ENCODE measurements at regions not wholly inside any gene's neighbourhood (a gene's known extent, or its start where the extent isn't known, plus 50 kb on each side); places are given as distances from the start of the nearest gene placed in this dataset.

DNA sequence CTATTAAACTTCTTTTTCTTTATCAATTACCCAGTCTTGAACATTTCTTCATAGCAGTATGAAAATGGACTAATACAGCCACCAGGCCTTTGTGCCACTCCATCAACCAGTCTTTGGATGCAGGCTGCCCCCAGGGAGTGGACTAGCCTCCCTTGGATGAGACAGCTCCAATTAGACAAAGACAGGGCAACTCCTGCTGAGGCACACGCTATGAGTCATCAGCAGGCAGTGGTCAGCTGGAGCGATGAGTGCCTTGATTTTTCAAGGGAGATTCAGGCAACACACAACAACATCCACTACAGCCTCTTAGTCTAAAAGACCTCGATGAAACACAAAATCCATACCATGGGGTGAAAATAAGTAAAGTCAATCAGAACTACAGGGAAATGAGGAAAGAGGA, 160.1 kb downstream of the ARRDC4 start:
- Histone ChIP-seq H3K4me3 (ENCODE audit: low read length) (no peak overlapping the region), H3K27ac (ENCODE audit: low read length) (no peak overlapping the region), H3K36me3 (replicated peaks; ENCODE audit: low read depth, low read length) (no peaks in the 10 kb centered on the region), H3K9ac (ENCODE audit: low read length) (no peak overlapping the region), H3K9me3 (ENCODE audit: insufficient read depth, low read length) (no peaks in the 10 kb centered on the region), H3K27me3 (ENCODE audit: low read depth, low read length) (no peaks in the 10 kb centered on the region), H4K20me1 (ENCODE audit: insufficient read depth, low read length) (no peaks in the 10 kb centered on the region), H3K4me2 (ENCODE audit: low read length) (no peak overlapping the region), H3K79me2 (ENCODE audit: low read length) (no peaks in the 10 kb centered on the region), H2AFZ (ENCODE audit: low read depth, low read length) (no peak overlapping the region), H3K4me1 (ENCODE audit: low read length) (no peaks in the 10 kb centered on the region)
- TF ChIP-seq, protein P1, sequence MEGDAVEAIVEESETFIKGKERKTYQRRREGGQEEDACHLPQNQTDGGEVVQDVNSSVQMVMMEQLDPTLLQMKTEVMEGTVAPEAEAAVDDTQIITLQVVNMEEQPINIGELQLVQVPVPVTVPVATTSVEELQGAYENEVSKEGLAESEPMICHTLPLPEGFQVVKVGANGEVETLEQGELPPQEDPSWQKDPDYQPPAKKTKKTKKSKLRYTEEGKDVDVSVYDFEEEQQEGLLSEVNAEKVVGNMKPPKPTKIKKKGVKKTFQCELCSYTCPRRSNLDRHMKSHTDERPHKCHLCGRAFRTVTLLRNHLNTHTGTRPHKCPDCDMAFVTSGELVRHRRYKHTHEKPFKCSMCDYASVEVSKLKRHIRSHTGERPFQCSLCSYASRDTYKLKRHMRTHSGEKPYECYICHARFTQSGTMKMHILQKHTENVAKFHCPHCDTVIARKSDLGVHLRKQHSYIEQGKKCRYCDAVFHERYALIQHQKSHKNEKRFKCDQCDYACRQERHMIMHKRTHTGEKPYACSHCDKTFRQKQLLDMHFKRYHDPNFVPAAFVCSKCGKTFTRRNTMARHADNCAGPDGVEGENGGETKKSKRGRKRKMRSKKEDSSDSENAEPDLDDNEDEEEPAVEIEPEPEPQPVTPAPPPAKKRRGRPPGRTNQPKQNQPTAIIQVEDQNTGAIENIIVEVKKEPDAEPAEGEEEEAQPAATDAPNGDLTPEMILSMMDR (IDR thresholded peaks at IDR 0.05; ENCODE audit: low read depth, low read length): no peak
- no peak for TF ChIP-seq EZH2phosphoT487 (IDR thresholded peaks at IDR 0.05; ENCODE audit: low read depth)

DNA sequence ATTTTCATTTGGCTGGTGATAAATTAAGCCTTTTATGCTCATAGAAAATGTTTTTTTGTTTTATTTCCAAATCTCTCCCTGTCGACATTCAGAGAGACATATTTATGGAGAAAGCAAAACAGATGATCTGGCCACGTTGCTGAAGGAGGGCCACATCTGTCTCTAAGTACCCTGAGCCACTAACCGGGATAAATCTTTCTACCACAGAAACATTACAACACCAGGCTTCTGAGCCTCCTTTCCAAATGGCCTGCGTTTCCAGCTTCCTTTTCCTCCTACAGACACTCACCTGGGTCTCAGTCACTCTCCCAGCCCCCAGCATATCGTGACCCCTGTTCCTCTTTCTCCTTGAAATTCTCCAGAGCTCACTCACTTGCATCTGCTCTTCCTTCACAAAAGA, 161.0 kb downstream of the ARRDC4 start:
- Histone ChIP-seq H3K4me2 (ENCODE audit: low read length) (no peak overlapping the region), H3K27me3 (ENCODE audit: low read depth, low read length) (no peaks in the 10 kb centered on the region), H3K79me2 (ENCODE audit: low read length) (no peaks in the 10 kb centered on the region), H3K4me1 (ENCODE audit: low read length) (no peaks in the 10 kb centered on the region), H4K20me1 (ENCODE audit: insufficient read depth, low read length) (no peaks in the 10 kb centered on the region), H3K9me3 (ENCODE audit: insufficient read depth, low read length) (no peaks in the 10 kb centered on the region), H2AFZ (ENCODE audit: low read depth, low read length) (no peak overlapping the region), H3K36me3 (replicated peaks; ENCODE audit: low read depth, low read length) (no peaks in the 10 kb centered on the region), H3K27ac (ENCODE audit: low read length) (no peak overlapping the region), H3K9ac (ENCODE audit: low read length) (no peak overlapping the region), H3K4me3 (ENCODE audit: low read length) (no peak overlapping the region)
- TF ChIP-seq, protein P1 (IDR thresholded peaks at IDR 0.05; ENCODE audit: low read depth, low read length): no peak
- TF ChIP-seq EZH2phosphoT487 (IDR thresholded peaks at IDR 0.05; ENCODE audit: low read depth): no peak

DNA sequence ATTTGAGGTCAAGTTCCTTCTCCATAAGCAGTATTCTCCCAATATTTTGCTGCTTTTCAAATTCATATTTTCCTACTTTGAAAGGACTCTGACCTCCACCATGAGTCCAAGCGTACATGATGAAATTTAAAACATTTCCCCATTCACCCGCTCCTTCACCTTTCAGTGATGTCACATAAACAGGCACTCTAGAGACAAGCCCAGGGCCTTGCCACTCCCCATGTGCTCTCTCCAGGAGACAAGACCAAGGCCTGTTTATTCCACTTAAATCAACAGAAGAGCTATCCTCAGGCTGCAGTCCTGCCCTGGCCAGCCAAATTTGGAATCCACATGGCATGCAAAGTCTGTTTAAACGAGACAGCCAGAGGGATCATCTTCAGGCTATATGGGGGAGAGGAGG, 161.5 kb downstream of the ARRDC4 start:
- Histone ChIP-seq H4K20me1 (ENCODE audit: insufficient read depth, low read length) (no peaks in the 10 kb centered on the region), H3K36me3 (replicated peaks; ENCODE audit: low read depth, low read length) (no peaks in the 10 kb centered on the region), H3K4me1 (ENCODE audit: low read length) (no peaks in the 10 kb centered on the region), H2AFZ (ENCODE audit: low read depth, low read length) (no peak overlapping the region), H3K27me3 (ENCODE audit: low read depth, low read length) (no peaks in the 10 kb centered on the region), H3K4me2 (ENCODE audit: low read length) (no peak overlapping the region), H3K9me3 (ENCODE audit: insufficient read depth, low read length) (no peaks in the 10 kb centered on the region), H3K27ac (ENCODE audit: low read length) (no peak overlapping the region), H3K9ac (ENCODE audit: low read length) (no peak overlapping the region), H3K4me3 (ENCODE audit: low read length) (no peak overlapping the region), H3K79me2 (ENCODE audit: low read length) (no peaks in the 10 kb centered on the region)
- TF ChIP-seq, protein P1 (IDR thresholded peaks at IDR 0.05; ENCODE audit: low read depth, low read length): no peak
- TF ChIP-seq EZH2phosphoT487 (IDR thresholded peaks at IDR 0.05; ENCODE audit: low read depth): no peak

DNA sequence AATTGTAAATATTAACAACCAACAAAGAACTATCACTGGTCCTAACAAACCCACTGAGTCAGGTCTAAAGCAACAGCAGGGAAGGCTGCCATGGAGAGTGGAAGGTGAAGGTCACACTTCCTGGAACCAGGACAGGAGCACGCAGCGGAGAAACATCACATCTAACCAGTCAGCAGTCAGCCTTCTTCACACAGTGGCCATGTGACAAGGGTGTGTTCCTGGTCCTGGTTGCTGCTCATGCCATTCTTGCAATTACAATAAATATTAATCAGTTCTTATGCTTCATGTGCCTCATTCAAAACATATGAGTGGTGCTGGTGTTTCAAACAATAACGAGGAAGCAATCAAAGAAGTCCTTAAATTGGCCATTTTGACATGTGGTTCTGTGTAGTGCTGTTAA, 162.8 kb downstream of the ARRDC4 start:
- Histone ChIP-seq H4K20me1 (ENCODE audit: insufficient read depth, low read length) (no peaks in the 10 kb centered on the region), H3K27ac (ENCODE audit: low read length) (no peak overlapping the region), H3K79me2 (ENCODE audit: low read length) (no peaks in the 10 kb centered on the region), H3K4me2 (ENCODE audit: low read length) (no peak overlapping the region), H3K9me3 (ENCODE audit: insufficient read depth, low read length) (no peaks in the 10 kb centered on the region), H3K4me1 (ENCODE audit: low read length) (no peaks in the 10 kb centered on the region), H3K36me3 (replicated peaks; ENCODE audit: low read depth, low read length) (no peaks in the 10 kb centered on the region), H3K4me3 (ENCODE audit: low read length) (no peak overlapping the region), H3K9ac (ENCODE audit: low read length) (no peak overlapping the region), H3K27me3 (ENCODE audit: low read depth, low read length) (no peaks in the 10 kb centered on the region), H2AFZ (ENCODE audit: low read depth, low read length) (no peak overlapping the region)
- TF ChIP-seq, protein P1 (IDR thresholded peaks at IDR 0.05; ENCODE audit: low read depth, low read length): no peak
- no peak for TF ChIP-seq EZH2phosphoT487 (IDR thresholded peaks at IDR 0.05; ENCODE audit: low read depth)

Measured in OCI-LY3 (cell line).